HG02623 (cell line): ENCODE measurements at regions not wholly inside any gene's neighbourhood (a gene's known extent, or its start where the extent isn't known, plus 50 kb on each side); places are given as distances from the start of the nearest gene placed in this dataset.

Experiments used
- ATAC-seq: cut with Tn5 transposase; IDR thresholded peaks from one replicate; pipeline ENCODE4 v1.9.1; 2021; ENCODE audit warnings: moderate library complexity; ENCODE audit not compliant: unreplicated experiment

DNA sequence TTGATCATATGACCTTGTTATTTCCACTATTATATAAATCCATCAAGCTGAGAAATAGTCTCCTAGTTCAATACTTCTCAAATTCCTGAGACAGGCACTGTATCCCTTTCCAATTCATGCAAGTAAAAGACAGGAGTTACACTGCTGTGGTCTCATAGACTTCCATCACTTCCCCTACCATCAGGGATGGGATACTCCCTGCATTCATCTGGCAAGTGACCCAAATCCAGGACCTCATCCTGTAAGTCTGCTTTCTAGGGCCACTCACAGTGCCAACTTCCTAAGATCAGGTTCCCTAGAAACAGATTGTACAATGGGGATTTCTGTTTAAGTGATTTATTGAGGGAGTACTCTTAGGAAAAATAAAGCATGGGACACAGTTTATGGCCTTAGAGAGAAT lies 424.0 kb upstream of the CDH7 start:
- no peak for ATAC-seq

DNA sequence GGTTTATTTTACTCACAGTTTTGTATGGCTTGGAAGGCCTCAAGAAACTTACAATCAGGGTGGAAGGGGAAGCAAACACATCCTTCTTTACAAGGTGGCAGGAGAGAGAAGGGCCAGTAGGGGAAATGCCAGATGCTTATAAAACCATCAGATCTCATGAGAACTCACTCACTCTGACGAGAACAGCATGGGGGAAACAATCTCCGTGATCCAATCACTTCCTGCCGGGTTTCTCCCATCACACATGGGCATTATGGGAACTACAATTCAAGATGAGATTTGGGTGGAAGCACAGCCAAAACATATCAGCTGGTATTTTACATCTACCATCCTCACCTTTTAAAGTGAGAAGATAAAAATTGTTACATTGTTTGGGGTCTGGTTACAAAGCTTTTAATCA lies 427.9 kb upstream of the CDH7 start:
- ATAC-seq: no peak

DNA sequence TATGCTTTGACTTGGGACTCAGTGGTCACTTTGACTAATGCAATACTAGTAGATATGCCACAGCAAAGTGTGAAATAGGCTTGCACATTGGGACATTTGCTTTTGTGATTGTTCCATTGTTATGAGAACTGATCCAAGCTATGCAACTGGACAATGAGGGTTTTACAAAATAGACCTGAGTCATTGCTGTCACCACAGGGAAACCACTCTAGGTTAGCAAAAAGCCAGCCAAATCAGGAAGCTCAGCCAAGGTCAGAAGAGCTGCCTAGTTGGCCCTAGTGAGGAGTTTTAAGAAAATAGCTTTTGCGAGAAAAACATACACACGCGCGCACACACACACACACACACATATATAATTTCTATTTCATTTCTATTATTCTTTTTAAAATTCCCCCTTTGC lies 452.4 kb upstream of the CDH7 start:
- no peak for ATAC-seq

DNA sequence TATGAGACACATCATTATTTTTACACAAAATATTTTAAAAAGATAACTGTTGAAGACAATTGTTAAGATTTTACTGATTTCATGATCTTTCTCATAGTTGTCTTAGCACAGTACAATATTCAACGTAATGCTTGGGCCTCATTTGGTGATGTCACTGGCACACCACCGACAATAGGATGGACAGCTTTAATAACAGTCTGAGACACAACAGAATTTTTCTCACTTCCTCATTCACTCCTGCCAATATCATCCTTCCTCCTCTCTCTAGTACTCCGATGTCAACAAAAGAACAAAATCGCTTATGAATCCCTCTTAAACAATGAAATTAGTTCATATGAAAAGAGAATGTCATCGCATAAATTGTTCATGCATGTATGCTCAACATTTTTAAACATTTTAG lies 461.9 kb upstream of the CDH7 start:
- no peak for ATAC-seq

DNA sequence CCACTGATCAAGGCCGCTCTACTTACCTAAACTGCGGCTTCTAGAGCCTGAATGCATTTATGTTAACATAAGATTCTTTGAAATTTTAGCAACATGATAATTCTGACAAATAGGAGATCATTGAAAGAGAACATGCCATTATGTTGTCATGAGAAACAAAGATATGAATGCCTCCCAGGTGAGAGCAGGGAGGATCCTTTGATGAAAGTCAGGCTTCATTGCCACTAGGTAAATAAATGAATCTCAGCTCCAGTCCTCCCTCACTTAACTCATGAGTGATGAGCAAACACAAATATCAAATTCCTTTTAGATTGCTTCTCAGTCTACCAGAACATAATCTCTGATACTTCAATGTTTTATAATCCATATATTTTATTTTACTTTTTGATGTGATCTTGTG lies 463.2 kb upstream of the CDH7 start:
- ATAC-seq: no peak

DNA sequence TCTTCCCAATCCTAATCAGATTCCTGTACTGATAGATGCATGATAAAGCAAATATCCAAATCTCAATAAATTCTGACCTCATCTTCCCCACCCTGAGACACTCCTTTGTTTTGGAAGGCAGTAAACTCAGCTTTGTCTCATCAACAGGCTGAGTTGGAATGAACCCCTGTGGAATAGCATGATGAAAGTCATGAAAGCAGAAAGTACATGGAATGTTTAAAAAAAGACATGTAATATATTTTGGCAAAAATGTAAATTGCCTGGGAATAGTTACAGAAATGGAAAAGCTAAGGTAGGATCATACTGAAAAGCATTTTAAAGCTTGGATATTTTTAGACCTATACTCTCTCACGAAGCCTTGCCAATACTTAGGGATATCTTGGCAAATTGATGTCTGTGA lies 468.7 kb upstream of the CDH7 start:
- ATAC-seq: no peak

GRCh38 chr18:65279668-65280305 lies 471.0 kb upstream of the CDH7 start:
- ATAC-seq: no peak

DNA sequence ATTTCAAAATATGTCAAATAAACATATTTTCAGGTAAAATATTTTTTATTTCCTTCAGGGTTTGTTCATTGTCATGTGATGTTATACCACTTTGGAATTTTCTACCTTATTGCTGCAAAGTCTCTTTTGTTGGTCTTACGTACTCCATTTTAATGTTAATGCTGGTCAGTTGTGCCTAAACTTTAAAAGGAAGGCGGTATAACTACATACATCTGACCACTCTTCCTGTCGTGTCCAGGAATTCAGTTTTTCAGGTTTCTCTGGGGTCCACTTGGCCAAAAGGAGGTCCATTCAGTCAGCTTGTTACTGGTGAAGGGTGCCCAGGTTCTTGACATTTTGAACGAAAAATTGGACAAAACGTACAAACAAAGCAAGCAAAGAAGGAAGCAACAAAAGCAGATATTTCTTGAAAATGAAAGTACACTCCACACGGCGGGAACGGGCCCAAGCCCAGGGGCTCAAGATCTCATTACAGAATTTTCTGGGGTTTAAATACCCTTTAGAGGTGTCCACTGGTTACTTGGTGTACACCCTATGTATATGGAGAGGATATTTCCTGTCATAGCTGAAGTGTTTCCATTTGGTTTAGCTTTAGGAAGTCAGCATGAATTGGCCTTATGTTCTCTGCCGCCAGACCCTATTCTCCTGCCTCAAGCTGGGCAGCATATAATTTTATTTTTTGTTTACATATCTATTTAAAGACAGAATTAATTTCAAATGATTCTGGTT lies 471.7 kb upstream of the CDH7 start:
- ATAC-seq: no peak

DNA sequence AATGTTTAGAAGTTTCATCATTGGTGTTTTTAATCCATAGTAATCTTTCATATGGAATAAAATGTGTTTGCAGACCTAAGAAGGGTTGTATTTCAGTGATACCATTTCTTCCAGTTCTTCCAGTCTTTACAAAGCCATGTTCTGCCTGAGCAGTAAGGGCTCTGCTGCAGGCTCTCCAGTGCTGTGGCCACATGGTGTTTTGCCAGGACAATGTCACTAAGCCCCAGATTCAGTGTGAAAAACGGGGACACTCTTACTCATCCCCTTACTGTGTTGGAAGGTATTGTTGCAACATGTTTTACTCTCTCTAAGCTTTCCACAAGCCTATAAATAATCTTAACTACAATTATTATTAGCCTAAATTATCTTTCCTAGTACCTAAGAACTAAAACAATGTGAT lies 481.4 kb upstream of the CDH7 start:
- ATAC-seq: no peak

DNA sequence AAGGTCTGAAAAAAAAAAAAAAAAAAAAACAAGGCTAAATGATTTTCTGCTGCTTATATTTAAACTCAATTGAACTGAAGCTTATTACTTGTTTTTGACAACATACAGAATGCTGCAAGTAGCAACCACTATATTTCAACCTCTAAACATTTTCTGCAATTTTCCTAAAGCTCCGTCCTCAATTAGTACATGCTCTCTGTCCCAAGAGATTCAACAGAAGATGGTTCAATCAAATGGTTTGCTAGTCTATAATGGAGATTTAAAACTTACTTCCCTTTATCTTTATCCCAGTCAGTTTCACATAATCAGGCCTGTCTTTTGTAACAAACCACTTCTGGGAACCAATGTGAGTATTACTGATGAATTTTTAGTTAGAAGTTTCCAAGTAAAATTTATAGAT lies 485.1 kb upstream of the CDH7 start:
- no peak for ATAC-seq

DNA sequence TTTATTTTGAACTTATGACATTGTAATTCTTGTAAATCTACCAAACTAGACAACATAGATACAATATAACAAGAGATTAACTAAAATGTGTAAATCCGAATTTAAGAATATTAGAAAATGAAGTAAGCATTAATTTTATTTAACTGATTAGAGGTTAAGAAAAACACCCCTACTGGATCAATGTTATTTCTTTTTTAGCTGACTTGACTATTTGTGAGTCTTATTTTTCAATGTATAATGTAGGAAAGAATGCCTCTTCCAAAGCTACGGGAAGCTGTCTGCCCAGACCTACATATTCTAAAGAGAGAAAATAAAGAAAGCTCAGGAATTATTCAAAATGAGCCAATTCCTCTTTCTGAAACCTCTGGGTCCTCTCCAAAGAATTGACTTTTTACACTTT lies 490.8 kb upstream of the CDH7 start:
- no peak for ATAC-seq

- ATAC-seq: no peak
Observed at GRCh38 chr18:65259403-65259802, 491.4 kb upstream of the CDH7 start.

DNA sequence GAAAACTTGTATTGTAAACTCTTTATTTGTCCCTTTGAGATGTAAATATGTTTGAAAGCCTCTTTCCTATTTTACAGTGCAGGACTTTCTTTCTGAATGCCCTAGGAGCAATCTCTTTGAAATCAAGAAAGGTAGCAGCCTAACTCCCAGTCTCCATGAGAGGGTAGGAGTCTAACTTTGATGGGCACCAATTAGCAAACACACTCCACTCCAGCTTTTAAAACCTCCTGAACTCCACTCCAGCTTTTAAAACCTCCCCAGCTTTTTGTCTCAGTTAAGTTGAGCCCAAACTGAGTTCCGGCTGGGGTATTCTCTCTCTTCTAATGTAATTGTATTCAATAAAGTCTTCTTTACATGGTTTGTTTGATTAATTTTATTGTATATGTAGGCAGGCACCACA lies 493.7 kb upstream of the CDH7 start:
- no peak for ATAC-seq

DNA sequence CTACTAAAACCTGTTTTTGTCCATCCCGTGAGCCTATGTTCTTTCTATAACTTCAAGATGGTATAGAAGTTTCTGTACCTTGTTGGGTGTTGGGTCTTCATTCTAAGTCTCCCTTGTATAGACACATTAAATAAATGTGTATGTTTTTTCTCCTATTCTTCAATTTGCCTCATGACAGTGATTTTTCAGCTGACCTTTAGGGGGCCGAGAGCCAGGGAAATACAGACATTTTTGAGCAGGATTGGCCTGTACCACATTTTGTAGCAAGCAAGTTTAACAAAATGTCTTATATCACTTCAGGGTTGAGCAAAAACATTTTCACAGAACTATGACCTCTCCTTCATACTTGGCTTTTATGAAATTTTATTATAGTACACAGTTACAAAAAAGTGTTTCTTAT lies 495.4 kb upstream of the CDH7 start:
- no peak for ATAC-seq

DNA sequence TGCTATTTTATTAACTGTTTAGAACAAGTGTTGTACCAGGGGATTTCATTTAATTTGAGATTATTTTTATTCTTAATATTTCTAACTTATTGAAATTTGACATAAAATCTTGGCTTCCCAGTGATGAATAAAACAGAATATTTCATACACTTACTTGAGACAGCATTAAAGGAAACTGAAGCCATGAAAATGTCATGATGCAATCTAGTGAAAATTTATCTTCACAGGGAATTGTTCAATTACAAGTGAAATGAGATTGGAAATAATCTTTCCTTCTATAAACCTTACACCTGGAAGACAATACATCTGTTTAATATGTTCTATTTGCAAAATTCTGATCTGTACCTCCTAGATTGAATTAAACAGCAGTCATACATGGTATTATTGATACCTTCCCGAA lies 511.0 kb upstream of the CDH7 start:
- no peak for ATAC-seq

DNA sequence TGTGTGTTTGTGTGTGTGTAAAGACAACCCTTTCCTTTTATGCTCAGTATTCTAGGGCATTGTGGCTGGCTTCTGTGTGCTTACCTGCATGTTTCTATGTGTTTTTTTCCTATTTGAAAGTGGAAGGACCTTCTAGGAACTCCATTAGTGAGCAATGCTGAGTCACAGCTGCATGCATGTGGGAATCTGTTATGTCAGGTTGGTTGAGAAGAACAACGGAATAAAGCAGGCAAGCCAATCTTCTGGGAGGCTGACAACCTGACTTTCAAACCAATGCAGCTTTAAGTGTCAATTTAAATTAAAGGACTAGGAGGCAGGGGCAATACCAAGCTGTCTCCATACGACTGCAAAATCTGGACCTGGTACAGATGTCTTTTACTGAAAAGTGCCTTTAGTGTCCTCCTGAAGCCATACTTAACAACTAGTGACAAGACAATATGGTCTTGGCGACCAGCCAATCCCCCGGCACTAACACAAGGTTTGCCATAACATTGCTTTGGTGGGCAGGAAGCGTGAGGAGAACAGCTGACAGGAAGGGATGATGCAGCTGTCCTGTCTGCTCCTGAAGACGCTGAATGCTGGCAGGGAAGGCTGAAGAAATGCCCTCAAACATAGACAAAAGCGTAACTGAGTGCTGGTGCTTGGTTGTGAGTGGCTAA lies 514.7 kb upstream of the CDH7 start:
- ATAC-seq: no peak

DNA sequence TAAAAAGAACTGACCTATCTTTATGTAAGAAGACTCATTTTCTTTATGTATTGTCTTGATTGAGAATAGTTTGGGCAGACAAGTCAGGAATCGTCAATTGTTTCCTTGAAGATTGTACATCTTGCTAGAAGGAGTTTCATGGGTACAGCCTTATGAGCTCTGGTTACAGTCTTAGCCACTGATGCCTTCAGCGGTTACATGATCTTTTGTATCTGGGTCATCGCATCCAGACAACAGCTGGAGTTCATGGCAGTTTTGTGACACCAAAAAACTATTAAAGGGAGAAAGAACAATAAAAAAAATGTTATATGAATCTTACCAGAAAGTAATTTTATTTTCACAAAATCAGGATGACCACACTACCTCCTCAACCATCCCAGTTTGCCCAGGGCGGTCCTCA lies 520.5 kb upstream of the CDH7 start:
- ATAC-seq: no peak

GRCh38 chr18:65227970-65228369 lies 522.8 kb upstream of the CDH7 start:
- no peak for ATAC-seq

DNA sequence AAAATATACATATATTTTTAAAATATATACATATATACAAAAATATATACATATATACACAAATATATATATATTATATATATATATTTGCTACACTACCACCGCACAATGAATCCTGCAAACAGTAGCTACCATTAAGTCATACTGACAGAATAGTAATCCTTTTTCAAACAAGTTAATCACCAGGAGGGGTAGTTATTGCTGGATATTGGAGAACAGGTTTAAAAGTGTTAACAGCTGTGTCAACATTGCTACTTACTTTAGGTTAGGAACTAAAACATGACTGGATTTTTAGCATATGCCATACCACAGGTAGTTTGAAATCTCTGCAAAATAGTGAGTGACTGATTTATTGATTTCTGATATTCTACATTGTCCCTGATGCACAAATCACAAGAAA lies 529.1 kb upstream of the CDH7 start:
- no peak for ATAC-seq

GRCh38 chr18:65221115-65221514 lies 529.7 kb upstream of the CDH7 start:
- no peak for ATAC-seq

GRCh38 chr18:65215865-65216466 lies 534.8 kb upstream of the CDH7 start:
- no peak for ATAC-seq

DNA sequence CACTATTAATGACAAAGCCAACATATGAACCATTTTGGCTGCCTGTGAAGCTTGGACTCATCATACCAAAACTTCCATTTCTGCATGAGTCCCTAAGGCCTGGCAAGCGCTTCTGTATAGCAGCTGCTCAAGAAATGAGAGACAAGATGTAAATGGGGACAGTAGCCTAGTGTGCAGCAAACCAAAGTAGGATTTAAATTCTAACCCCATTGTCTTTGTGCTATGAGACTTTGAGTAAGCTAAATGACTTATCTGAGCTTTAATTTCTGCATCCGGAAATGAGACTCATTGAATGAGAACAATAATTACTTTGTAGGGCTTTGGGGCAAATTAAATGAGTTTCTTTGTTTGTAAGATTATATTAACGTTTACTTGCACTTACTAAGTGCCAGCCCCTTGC lies 536.4 kb upstream of the CDH7 start:
- ATAC-seq: no peak
